K562 (cell line): ENCODE measurements at regions not wholly inside any gene's neighbourhood (a gene's known extent, or its start where the extent isn't known, plus 50 kb on each side); places are given as distances from the start of the nearest gene placed in this dataset.

Source experiments
- ATAC-seq: fragments of 200-7000 bp; cut with Tn5 transposase; 3 replicates; pipeline ENCODE4 v1.9.1; 2020; ENCODE audit warnings: moderate library complexity
- BruUV-seq: library from RNA; stranded (reverse); fragments of 400-500 nt; replicated peaks from 2 replicates; lab custom pipeline; 2021; lab: Mats Ljungman, UMichigan
- CTCF ChIA-PET: fragments of 300-600 bp; formaldehyde crosslinking; extraction: SDS; loops from one replicate; lab custom pipeline; 2021; ENCODE audit warnings: low intra/inter-chr PET ratio; lab: Yijun Ruan, JAX
- POLR2A ChIA-PET: fragments of 300-600, 350-650 bp; sonication (Branson Sonifier 250); formaldehyde crosslinking; extraction: SDS; loops from one replicate; lab custom pipeline; 2021; ENCODE audit warnings: antibody characterized with exemption, inconsistent platforms; lab: Yijun Ruan, JAX
- DNase-seq, 4 experiments: peaks; one replicate each; pipeline versions ENCODE4 v3.0.0 to v3.0.0-alpha.2; 2011 to 2018; ENCODE audit warnings: low spot score in 3 of 4, mixed read lengths in 3 of 4; ENCODE audit errors: extremely low read depth in 1 of 4
- FAIRE-seq: peaks from 2 replicates; lab custom pipeline; 2011; peaks lifted over from hg19 to GRCh38; lab: Jason Lieb, UNC
- H2AFZ ChIP-seq: 2 replicates; pipeline ENCODE4 v1.6.0; 2011; ENCODE audit warnings: low read depth, low read length, control low read depth, inconsistent platforms
- H3K27ac ChIP-seq: fragments of 200-600 bp; 3 replicates; pipeline ENCODE4 v1.8.0; 2011; ENCODE audit warnings: low read depth, mild to moderate bottlenecking, control low read depth, inconsistent platforms, low read length, moderate library complexity, mixed read lengths; ENCODE audit errors: extremely low read depth
- H3K27me3 ChIP-seq, 2 experiments: fragments of 300-600 bp in 1 of 2; 2 replicates in 1 of 2; 3 replicates in 1 of 2; pipeline versions ENCODE4 v1.6.0 to v1.8.0; 2011; ENCODE audit warnings: inconsistent platforms in 2 of 2, low read length in 2 of 2, mild to moderate bottlenecking in 1 of 2, mixed read lengths in 1 of 2, moderate library complexity in 1 of 2; ENCODE audit not compliant: control insufficient read depth in 2 of 2, insufficient read depth in 2 of 2
- H3K36me3 ChIP-seq: fragments of 300-600 bp; 3 replicates; pipeline ENCODE4 v1.8.0; 2011; ENCODE audit warnings: mild to moderate bottlenecking, low read length, inconsistent platforms; ENCODE audit not compliant: control insufficient read depth, insufficient read depth
- H3K4me1 ChIP-seq, 2 experiments: fragments of 200-600 bp in 1 of 2; replicated peaks in 1 of 2; 2 replicates in 1 of 2; 3 replicates in 1 of 2; pipeline versions ENCODE4 v1.5.1 to v1.8.0; 2011; ENCODE audit warnings: inconsistent platforms in 2 of 2, low read length in 2 of 2, mild to moderate bottlenecking in 1 of 2, mixed read lengths in 1 of 2, moderate library complexity in 1 of 2; ENCODE audit not compliant: control insufficient read depth in 2 of 2, insufficient read depth in 2 of 2
- H3K4me2 ChIP-seq: 2 replicates; pipeline ENCODE4 v1.6.1; 2011; ENCODE audit warnings: low read length, control low read depth, inconsistent platforms, mixed read lengths; ENCODE audit not compliant: insufficient read depth
- H3K4me3 ChIP-seq: fragments of 200-600 bp; sonication (generic), shearing (Covaris generic); 2 replicates; pipeline ENCODE4 v1.5.1; 2016; ENCODE audit warnings: control low read depth, inconsistent platforms
- H3K79me2 ChIP-seq: fragments of 200-600 bp; 3 replicates; pipeline ENCODE4 v1.8.0; 2011; ENCODE audit warnings: low read length, inconsistent platforms; ENCODE audit not compliant: control insufficient read depth, insufficient read depth
- H3K9ac ChIP-seq, 2 experiments: 2 replicates each; pipeline versions ENCODE4 v1.6.0 to v1.6.1; 2011; ENCODE audit warnings: low read depth in 2 of 2, low read length in 2 of 2, control low read depth in 1 of 2, inconsistent platforms in 1 of 2, mild to moderate bottlenecking in 1 of 2, mixed read lengths in 1 of 2; ENCODE audit not compliant: insufficient read depth in 1 of 2
- H3K9me1 ChIP-seq: one replicate; pipeline ENCODE4 v1.6.0; 2011; ENCODE audit warnings: inconsistent platforms, mild to moderate bottlenecking, low read length, moderate library complexity; ENCODE audit not compliant: control insufficient read depth, insufficient read depth
- H3K9me3 ChIP-seq: replicated peaks from 2 replicates; pipeline ENCODE4 v1.5.1; 2011; ENCODE audit warnings: low read depth, low read length, inconsistent platforms; ENCODE audit not compliant: control insufficient read depth, insufficient read depth
- H4K20me1 ChIP-seq: replicated peaks from 2 replicates; pipeline ENCODE4 v1.6.1; 2011; ENCODE audit warnings: low read length, inconsistent platforms, mixed read lengths; ENCODE audit not compliant: control insufficient read depth, insufficient read depth
- CEBPZ ChIP-seq: fragments of 150-350 bp; IDR thresholded peaks from 2 replicates; pipeline ENCODE4 v1.6.1; 2014; ENCODE audit warnings: low read depth, mild to moderate bottlenecking, low read length, borderline replicate concordance
- ELK1 ChIP-seq: sonication (generic); formaldehyde crosslinking; IDR thresholded peaks from 2 replicates; pipeline ENCODE4 v1.8.1; 2022; ENCODE audit warnings: missing genetic modification reagents
- NFE2L1 ChIP-seq: fragments of 450-650 bp; IDR thresholded peaks from 2 replicates; pipeline ENCODE4 v1.6.1; 2016; ENCODE audit warnings: missing genetic modification characterization, low read depth, mild to moderate bottlenecking, missing compliant biosample characterization, moderate library complexity, borderline replicate concordance
- NKRF ChIP-seq: fragments of 450-650 bp; IDR thresholded peaks from 2 replicates; pipeline ENCODE4 v1.6.1; 2016; ENCODE audit warnings: borderline replicate concordance
- RBM34 ChIP-seq: fragments of 200-400 bp; formaldehyde crosslinking; IDR thresholded peaks from 2 replicates; pipeline ENCODE4 v1.6.1; 2018; ENCODE audit warnings: low read length, borderline replicate concordance; ENCODE audit not compliant: insufficient read depth
- ZNF121 ChIP-seq: sonication (generic); formaldehyde crosslinking; conservative IDR thresholded peaks from 2 replicates; pipeline ENCODE4 v1.8.0; 2022; ENCODE audit warnings: missing genetic modification reagents
- in situ Hi-C: fragments of 300-500 bp; cut with MboI; formaldehyde crosslinking; loops from 4 replicates; pipeline ENCODE4 v1.15.0; 2018; ENCODE audit warnings: inconsistent platforms, mixed read lengths
- intact Hi-C: fragments of 100-400 bp; cut with micrococcal nuclease; formaldehyde crosslinking; loops from 2 replicates; pipeline ENCODE4 v1.14.2; 2022

GRCh38 chr6:49300443-49300842, 162.6 kb downstream of the MMUT start (continued):
- TF ChIP-seq CEBPZ (no peak), RBM34 (no peak)

- Histone ChIP-seq H3K36me3 (no peaks in the 10 kb centered on the region), H3K27me3 (no peaks in the 10 kb centered on the region), H3K4me3 (no peak overlapping the region)
- DNase-seq = no peak
- TF ChIP-seq ZNF121 (CRISPR knock-in tag) (no peak), NFE2L1 (no peak), NKRF (no peak), ELK1 (CRISPR knock-in tag) (no peak)
- TF ChIP-seq, all 486 proteins: peak for 0
- Histone ChIP-seq H2AFZ (no peak overlapping the region), H3K9ac (no peak overlapping the region), H3K27ac (no peak overlapping the region), H4K20me1 (no peaks in the 10 kb centered on the region), H3K4me2 (no peak overlapping the region), H3K79me2 (no peaks in the 10 kb centered on the region), H3K9me3 (no peaks in the 10 kb centered on the region), H3K4me1 (no peaks in the 10 kb centered on the region), H3K9me1 (no peaks in the 10 kb centered on the region)
- in situ Hi-C loops (no loop called here), intact Hi-C loops (no loop called here)
- no TSS peak for BruUV-seq
- ChIA-PET POLR2A (interaction anchor here (0.7 kb wide), 1 partner anchor 112 kb away, joined by 3 read pairs; no protein-coding TSS in a partner anchor), CTCF (no interaction called here)
- ATAC-seq (no peak), FAIRE-seq (no peak)
Observed at GRCh38 chr6:49299279-49299678, 163.8 kb downstream of the MMUT start.
